ENCODE measurements at regions not wholly inside any gene's neighbourhood (a gene's known extent, or its start where the extent isn't known, plus 50 kb on each side); places are given as distances from the start of the nearest gene placed in this dataset.

- no peak for DNase-seq (ENCODE audit: extremely low read depth, low read depth, low spot score)
Observed at GRCh38 chr10:2953495-2953894, 113.9 kb upstream of the PFKP start.

GRCh38 chr10:2951235-2951835 is 116.0 kb upstream of the PFKP start:
- DNase-seq (ENCODE audit: extremely low read depth, low read depth, low spot score), result no peak

GRCh38 chr10:2950546-2950945 is 116.8 kb upstream of the PFKP start:
- DNase-seq (ENCODE audit: extremely low read depth, low read depth, low spot score), result no peak

GRCh38 chr10:2949948-2950354 is 117.4 kb upstream of the PFKP start:
- DNase-seq (ENCODE audit: extremely low read depth, low read depth, low spot score), result no peak

- DNase-seq (ENCODE audit: extremely low read depth, low read depth, low spot score), result no peak
Observed at GRCh38 chr10:2949221-2949947, 118.0 kb upstream of the PFKP start.

- no peak for DNase-seq (ENCODE audit: extremely low read depth, low read depth, low spot score)
Observed at GRCh38 chr10:2948127-2948854, 119.1 kb upstream of the PFKP start.

- no peak for DNase-seq (ENCODE audit: extremely low read depth, low read depth, low spot score)
Observed at GRCh38 chr10:2944788-2945187, 122.6 kb upstream of the PFKP start.

GRCh38 chr10:2943932-2944614 is 123.3 kb upstream of the PFKP start:
- DNase-seq (ENCODE audit: extremely low read depth, low read depth, low spot score), result no peak

GRCh38 chr10:2942938-2943337 is 124.4 kb upstream of the PFKP start:
- DNase-seq (ENCODE audit: extremely low read depth, low read depth, low spot score), result no peak

- no peak for DNase-seq (ENCODE audit: extremely low read depth, low read depth, low spot score)
Observed at GRCh38 chr10:2938869-2939268, 128.5 kb upstream of the PFKP start.

- no peak for DNase-seq (ENCODE audit: extremely low read depth, low read depth, low spot score)
Observed at GRCh38 chr10:2936816-2937215, 130.5 kb upstream of the PFKP start.

- no peak for DNase-seq (ENCODE audit: extremely low read depth, low read depth, low spot score)
Observed at GRCh38 chr10:2935647-2936386, 131.5 kb upstream of the PFKP start.

GRCh38 chr10:2933924-2934323 is 133.4 kb upstream of the PFKP start:
- no peak for DNase-seq (ENCODE audit: extremely low read depth, low read depth, low spot score)

GRCh38 chr10:2933519-2933918 is 133.8 kb upstream of the PFKP start:
- DNase-seq (ENCODE audit: extremely low read depth, low read depth, low spot score), result no peak

GRCh38 chr10:2933071-2933470 is 134.3 kb upstream of the PFKP start:
- DNase-seq (ENCODE audit: extremely low read depth, low read depth, low spot score), result no peak

GRCh38 chr10:2929480-2930258 is 137.7 kb upstream of the PFKP start:
- no peak for DNase-seq (ENCODE audit: extremely low read depth, low read depth, low spot score)

- DNase-seq (ENCODE audit: extremely low read depth, low read depth, low spot score), result peak; percentile 48
Observed at GRCh38 chr10:2927958-2928840, 139.1 kb upstream of the PFKP start.

GRCh38 chr10:2926918-2927660 is 140.3 kb upstream of the PFKP start:
- no peak for DNase-seq (ENCODE audit: extremely low read depth, low read depth, low spot score)
